ENCODE measurements at regions not wholly inside any gene's neighbourhood (a gene's known extent, or its start where the extent isn't known, plus 50 kb on each side); places are given as distances from the start of the nearest gene placed in this dataset.

GRCh38 chr10:124164264-124164663, 70.9 kb upstream of the CHST15 start:
- Histone ChIP-seq H3K27ac (no peak overlapping the region), H3K4me1 (no peaks in the 10 kb centered on the region), H3K36me3 (no peaks in the 10 kb centered on the region), H3K4me3 (no peak overlapping the region), H3K27me3 (peaks cover 22% of the 10 kb centered on the region), H3K9me3 (no peaks in the 10 kb centered on the region)
- no peak for TF ChIP-seq EP300 (IDR thresholded peaks at IDR 0.05)
- TF ChIP-seq POLR2AphosphoS5 (IDR thresholded peaks at IDR 0.05): no peak
- TF ChIP-seq CTCF (IDR thresholded peaks at IDR 0.05): no peak
- no peak for TF ChIP-seq POLR2A (IDR thresholded peaks at IDR 0.05)
- 34% methylated on average over 2 of the region's 2 CpGs for WGBS
- no peak for DNase-seq (ENCODE audit: low spot score in 2 of 2)

- TF ChIP-seq CTCF (IDR thresholded peaks at IDR 0.05) (no peak), POLR2A (IDR thresholded peaks at IDR 0.05) (no peak), POLR2AphosphoS5 (IDR thresholded peaks at IDR 0.05) (no peak), EP300 (IDR thresholded peaks at IDR 0.05) (no peak)
- no peak overlapping the region for H3K27ac ChIP-seq
- no peak for DNase-seq (ENCODE audit: low spot score in 2 of 2)
- H3K36me3 ChIP-seq: no peaks in the 10 kb centered on the region
- 77% methylated on average over 6 of the region's 6 CpGs for WGBS
- no peak overlapping the region for H3K4me3 ChIP-seq
- H3K4me1 ChIP-seq: no peaks in the 10 kb centered on the region
- H3K9me3 ChIP-seq: no peaks in the 10 kb centered on the region
- H3K27me3 ChIP-seq: peaks cover 20% of the 10 kb centered on the region
Observed at GRCh38 chr10:124162774-124163354, 69.5 kb upstream of the CHST15 start.

- Histone ChIP-seq H3K27me3 (peaks cover 20% of the 10 kb centered on the region), H3K9me3 (no peaks in the 10 kb centered on the region), H3K36me3 (no peaks in the 10 kb centered on the region), H3K27ac (no peak overlapping the region), H3K4me1 (no peaks in the 10 kb centered on the region), H3K4me3 (no peak overlapping the region)
- WGBS: 98% methylated on average over 6 of the region's 6 CpGs
- no peak for TF ChIP-seq EP300 (IDR thresholded peaks at IDR 0.05)
- no peak for TF ChIP-seq POLR2AphosphoS5 (IDR thresholded peaks at IDR 0.05)
- no peak for TF ChIP-seq CTCF (IDR thresholded peaks at IDR 0.05)
- no peak for TF ChIP-seq POLR2A (IDR thresholded peaks at IDR 0.05)
- peak in 1 of 2 donors; percentile 41 for DNase-seq (ENCODE audit: low spot score in 2 of 2)
Observed at GRCh38 chr10:124162136-124162535, 68.7 kb upstream of the CHST15 start.

- H3K9me3 ChIP-seq: no peaks in the 10 kb centered on the region
- TF ChIP-seq CTCF (IDR thresholded peaks at IDR 0.05): no peak
- TF ChIP-seq EP300 (IDR thresholded peaks at IDR 0.05): no peak
- TF ChIP-seq POLR2A (IDR thresholded peaks at IDR 0.05): no peak
- no peak for TF ChIP-seq POLR2AphosphoS5 (IDR thresholded peaks at IDR 0.05)
Observed at GRCh38 chr10:124161601-124162000, 68.2 kb upstream of the CHST15 start.

GRCh38 chr10:124160943-124161582, 67.7 kb upstream of the CHST15 start:
- TF ChIP-seq CTCF (IDR thresholded peaks at IDR 0.05) (no peak), EP300 (IDR thresholded peaks at IDR 0.05) (no peak), POLR2AphosphoS5 (IDR thresholded peaks at IDR 0.05) (no peak), POLR2A (IDR thresholded peaks at IDR 0.05) (no peak)
- peak in 1 of 2 donors; percentile 52 for DNase-seq (ENCODE audit: low spot score in 2 of 2)
- 77% methylated on average over 13 of the region's 13 CpGs for WGBS
- Histone ChIP-seq H3K4me1 (no peaks in the 10 kb centered on the region), H3K36me3 (no peaks in the 10 kb centered on the region), H3K4me3 (no peak overlapping the region), H3K9me3 (no peaks in the 10 kb centered on the region), H3K27ac (no peak overlapping the region), H3K27me3 (peaks cover 20% of the 10 kb centered on the region)

More at GRCh38 chr10:124161601-124162000, 68.2 kb upstream of the CHST15 start:
- no peak for DNase-seq (ENCODE audit: low spot score in 2 of 2)
- WGBS: 75% methylated on average over 4 of the region's 5 CpGs
- peaks cover 20% of the 10 kb centered on the region for H3K27me3 ChIP-seq
- no peak overlapping the region for H3K4me3 ChIP-seq
- H3K36me3 ChIP-seq: no peaks in the 10 kb centered on the region
- H3K4me1 ChIP-seq: no peaks in the 10 kb centered on the region
- H3K27ac ChIP-seq: no peak overlapping the region

Measured in suprapubic skin (tissue), 4 donors.